ENCODE measurements at regions not wholly inside any gene's neighbourhood (a gene's known extent, or its start where the extent isn't known, plus 50 kb on each side); places are given as distances from the start of the nearest gene placed in this dataset.

GRCh38 chr10:29712108-29712507 is 77.3 kb upstream of the SVIL start:
- H3K9ac ChIP-seq (ENCODE audit: low read length in 3 of 3) = no peak overlapping the region
- H3K4me3 ChIP-seq (ENCODE audit: low read length in 3 of 3) = no peak overlapping the region
- H3K4me1 ChIP-seq (ENCODE audit: control insufficient read depth in 2 of 3, insufficient read depth in 2 of 3, low read depth in 1 of 3, low read length in 3 of 3) = no peaks in the 10 kb centered on the region
- FAIRE-seq = no peak
- H3K27me3 ChIP-seq (ENCODE audit: control insufficient read depth, insufficient read depth, low read length) = no peaks in the 10 kb centered on the region
- peak in 4 of 5 donors; percentile 48 to 79 (median 66) for DNase-seq
- H3K27ac ChIP-seq (ENCODE audit: low read depth in 2 of 2, low read length in 2 of 2) = no peak overlapping the region
- no peak for TF ChIP-seq CTCF (IDR thresholded peaks at IDR 0.05; ENCODE audit: borderline replicate concordance, extremely low read depth, insufficient read depth)
- no peaks in the 10 kb centered on the region for H3K36me3 ChIP-seq (ENCODE audit: control insufficient read depth in 2 of 3, insufficient read depth in 3 of 3, low read length in 3 of 3)
- no peaks in the 10 kb centered on the region for H3K9me3 ChIP-seq (ENCODE audit: control insufficient read depth in 2 of 3, insufficient read depth in 1 of 3, low read length in 3 of 3)
- intact Hi-C loops (cut with DNase I) = no loop called here

DNA sequence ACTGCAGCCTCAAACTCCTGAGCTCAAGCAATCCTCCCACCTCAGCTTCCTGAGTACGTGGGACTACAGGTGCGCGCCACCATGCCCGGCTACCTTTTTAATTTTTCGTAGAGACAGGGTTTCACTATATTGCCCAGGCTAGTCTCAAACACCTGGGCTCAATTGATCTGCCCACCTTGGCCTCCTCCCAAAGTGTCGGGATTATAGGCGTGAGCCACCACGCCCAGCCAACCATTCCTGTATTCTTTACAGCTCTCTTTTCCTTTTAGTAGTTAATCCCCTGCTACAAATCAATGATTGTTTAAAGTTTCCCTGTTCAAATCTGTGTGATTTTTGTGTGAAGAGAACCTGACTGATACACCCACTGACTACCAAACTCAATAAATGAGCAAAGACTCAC is 75.4 kb upstream of the SVIL start:
- TF ChIP-seq CTCF (IDR thresholded peaks at IDR 0.05; ENCODE audit: borderline replicate concordance, extremely low read depth, insufficient read depth) = no peak
- Histone ChIP-seq H3K36me3 (ENCODE audit: control insufficient read depth in 2 of 3, insufficient read depth in 3 of 3, low read length in 3 of 3) (no peaks in the 10 kb centered on the region), H3K9ac (ENCODE audit: low read length in 3 of 3) (no peak overlapping the region), H3K27ac (ENCODE audit: low read depth in 2 of 2, low read length in 2 of 2) (no peak overlapping the region), H3K4me1 (ENCODE audit: control insufficient read depth in 2 of 3, insufficient read depth in 2 of 3, low read depth in 1 of 3, low read length in 3 of 3) (no peaks in the 10 kb centered on the region), H3K4me3 (ENCODE audit: low read length in 3 of 3) (no peak overlapping the region), H3K27me3 (ENCODE audit: control insufficient read depth, insufficient read depth, low read length) (no peaks in the 10 kb centered on the region), H3K9me3 (ENCODE audit: control insufficient read depth in 2 of 3, insufficient read depth in 1 of 3, low read length in 3 of 3) (no peaks in the 10 kb centered on the region)
- intact Hi-C loops (cut with DNase I) = no loop called here
- DNase-seq = no peak
- no peak for FAIRE-seq

DNA sequence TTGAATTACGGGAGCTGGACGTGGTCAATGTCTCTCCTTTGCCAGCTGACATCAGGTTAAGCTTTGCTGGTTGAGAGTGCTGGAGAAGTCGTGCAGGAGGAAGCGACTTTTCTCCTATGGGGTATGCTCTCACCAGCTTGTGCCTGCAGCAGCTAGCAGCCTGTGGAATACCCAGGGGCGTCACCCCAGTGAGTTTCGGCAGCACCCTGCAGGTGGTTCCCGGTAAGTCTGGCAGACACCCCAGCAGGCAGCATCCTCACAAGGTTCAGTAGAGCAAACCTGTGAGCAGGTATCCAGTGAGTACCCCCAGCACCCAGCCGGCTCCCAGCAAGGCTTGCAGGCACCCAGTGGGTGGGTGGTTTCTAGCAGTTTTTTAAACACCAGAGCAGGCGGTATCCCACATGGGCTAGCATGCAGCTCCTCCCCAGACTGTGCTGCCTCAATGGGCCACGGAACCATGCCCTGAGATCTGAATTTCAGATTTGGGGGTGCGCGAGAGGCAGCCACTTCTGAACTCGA is 74.8 kb upstream of the SVIL start:
- Histone ChIP-seq H3K4me1 (ENCODE audit: control insufficient read depth in 2 of 3, insufficient read depth in 2 of 3, low read depth in 1 of 3, low read length in 3 of 3) (no peaks in the 10 kb centered on the region), H3K9me3 (ENCODE audit: control insufficient read depth in 2 of 3, insufficient read depth in 1 of 3, low read length in 3 of 3) (no peaks in the 10 kb centered on the region), H3K27me3 (ENCODE audit: control insufficient read depth, insufficient read depth, low read length) (no peaks in the 10 kb centered on the region), H3K27ac (ENCODE audit: low read depth in 2 of 2, low read length in 2 of 2) (no peak overlapping the region), H3K36me3 (ENCODE audit: control insufficient read depth in 2 of 3, insufficient read depth in 3 of 3, low read length in 3 of 3) (no peaks in the 10 kb centered on the region), H3K9ac (ENCODE audit: low read length in 3 of 3) (no peak overlapping the region), H3K4me3 (ENCODE audit: low read length in 3 of 3) (no peak overlapping the region)
- FAIRE-seq (no peak), DNase-seq (peak in 1 of 5 donors; percentile 63)
- no peak for TF ChIP-seq CTCF (IDR thresholded peaks at IDR 0.05; ENCODE audit: borderline replicate concordance, extremely low read depth, insufficient read depth)
- intact Hi-C loops (cut with DNase I) = no loop called here

- H3K4me3 ChIP-seq (ENCODE audit: low read length in 3 of 3) = no peak overlapping the region
- intact Hi-C loops (cut with DNase I) = no loop called here
- no peak overlapping the region for H3K9ac ChIP-seq (ENCODE audit: low read length in 3 of 3)
- H3K9me3 ChIP-seq (ENCODE audit: control insufficient read depth in 2 of 3, insufficient read depth in 1 of 3, low read length in 3 of 3) = no peaks in the 10 kb centered on the region
- peaks cover 0 to 8% (median 0%) of the 10 kb centered on the region in 3 donors for H3K4me1 ChIP-seq (ENCODE audit: control insufficient read depth in 2 of 3, insufficient read depth in 2 of 3, low read depth in 1 of 3, low read length in 3 of 3)
- H3K36me3 ChIP-seq (ENCODE audit: control insufficient read depth in 2 of 3, insufficient read depth in 3 of 3, low read length in 3 of 3) = no peaks in the 10 kb centered on the region
- no peak for TF ChIP-seq CTCF (IDR thresholded peaks at IDR 0.05; ENCODE audit: borderline replicate concordance, extremely low read depth, insufficient read depth)
- H3K27ac ChIP-seq (ENCODE audit: low read depth in 2 of 2, low read length in 2 of 2) = no peak overlapping the region
- no peak for FAIRE-seq
- no peaks in the 10 kb centered on the region for H3K27me3 ChIP-seq (ENCODE audit: control insufficient read depth, insufficient read depth, low read length)
- no peak for DNase-seq
Measured at GRCh38 chr10:29703271-29703670, 68.5 kb upstream of the SVIL start.

Measured in kidney (tissue), 13 donors.